RWPE2 (cell line): ENCODE measurements at regions not wholly inside any gene's neighbourhood (a gene's known extent, or its start where the extent isn't known, plus 50 kb on each side); places are given as distances from the start of the nearest gene placed in this dataset.
A peak's percentile ranks its signal among the peaks of the same experiment; 100 is the strongest.

Experiments
- ATAC-seq: fragments of 200-7000 bp; cut with Tn5 transposase; 3 replicates; pipeline ENCODE4 v1.9.1; 2021; ENCODE audit warnings: low read depth
- DNase-seq: peaks from one replicate; pipeline ENCODE4 v3.0.0-alpha.2; 2020; ENCODE audit warnings: low spot score
- H3K27ac ChIP-seq: fragments of 450-650 bp; 2 replicates; pipeline ENCODE4 v1.5.1; 2017; ENCODE audit warnings: mild to moderate bottlenecking; ENCODE audit not compliant: poor library complexity, severe bottlenecking
- H3K27me3 ChIP-seq: fragments of 250-450 bp; sonication (Bioruptor Pico); 2 replicates; pipeline ENCODE4 v1.5.1; 2021; ENCODE audit warnings: mild to moderate bottlenecking, moderate library complexity; ENCODE audit not compliant: insufficient read depth, poor library complexity, severe bottlenecking
- H3K36me3 ChIP-seq: fragments of 250-450 bp; sonication (Bioruptor Pico); 2 replicates; pipeline ENCODE4 v1.5.1; 2020; ENCODE audit warnings: low read depth, mild to moderate bottlenecking, moderate library complexity
- H3K4me1 ChIP-seq: fragments of 250-450 bp; sonication (Bioruptor Pico); 2 replicates; pipeline ENCODE4 v1.5.1; 2021; ENCODE audit warnings: mild to moderate bottlenecking, moderate library complexity; ENCODE audit not compliant: insufficient read depth, poor library complexity, severe bottlenecking
- H3K4me3 ChIP-seq: fragments of 250-450 bp; sonication (Bioruptor Pico); 2 replicates; pipeline ENCODE4 v1.5.1; 2021; ENCODE audit warnings: mild to moderate bottlenecking, moderate library complexity; ENCODE audit not compliant: severe bottlenecking
- H3K9me3 ChIP-seq: fragments of 250-450 bp; sonication (Bioruptor Pico); 2 replicates; pipeline ENCODE4 v1.5.1; 2021; ENCODE audit warnings: mild to moderate bottlenecking, moderate library complexity; ENCODE audit not compliant: severe bottlenecking
- CTCF ChIP-seq: fragments of 450-650 bp; IDR thresholded peaks from one replicate; pipeline ENCODE4 v1.5.1; 2017; ENCODE audit warnings: mild to moderate bottlenecking, moderate library complexity; ENCODE audit not compliant: poor library complexity, severe bottlenecking

GRCh38 chr11:87726506-87726905, 448.7 kb downstream of the RAB38 start:
- H3K27ac ChIP-seq, result no peak overlapping the region
- H3K9me3 ChIP-seq, result no peaks in the 10 kb centered on the region
- no peak for TF ChIP-seq CTCF
- H3K36me3 ChIP-seq, result no peaks in the 10 kb centered on the region
- H3K27me3 ChIP-seq, result no peaks in the 10 kb centered on the region
- no peak overlapping the region for H3K4me3 ChIP-seq
- no peak for DNase-seq
- no peaks in the 10 kb centered on the region for H3K4me1 ChIP-seq
- no peak for ATAC-seq

- Histone ChIP-seq H3K4me3 (no peak overlapping the region), H3K27me3 (no peaks in the 10 kb centered on the region), H3K36me3 (no peaks in the 10 kb centered on the region), H3K4me1 (no peaks in the 10 kb centered on the region), H3K27ac (no peak overlapping the region), H3K9me3 (no peaks in the 10 kb centered on the region)
- no peak for ATAC-seq
- no peak for DNase-seq
- no peak for TF ChIP-seq CTCF
Observed at GRCh38 chr11:87724358-87724757, 450.9 kb downstream of the RAB38 start.

- DNase-seq (no peak), ATAC-seq (no peak)
- H3K27me3 ChIP-seq, result no peaks in the 10 kb centered on the region
- no peak overlapping the region for H3K27ac ChIP-seq
- no peaks in the 10 kb centered on the region for H3K4me1 ChIP-seq
- TF ChIP-seq CTCF, result peak; percentile 73
- H3K4me3 ChIP-seq, result no peak overlapping the region
- H3K9me3 ChIP-seq, result no peaks in the 10 kb centered on the region
- no peaks in the 10 kb centered on the region for H3K36me3 ChIP-seq
Observed at GRCh38 chr11:87722756-87723565, 452.3 kb downstream of the RAB38 start.

- no peak overlapping the region for H3K27ac ChIP-seq
- H3K27me3 ChIP-seq, result no peaks in the 10 kb centered on the region
- H3K4me3 ChIP-seq, result no peak overlapping the region
- H3K9me3 ChIP-seq, result no peaks in the 10 kb centered on the region
- ATAC-seq (no peak), DNase-seq (no peak)
- H3K4me1 ChIP-seq, result no peaks in the 10 kb centered on the region
- TF ChIP-seq CTCF, result no peak
- no peaks in the 10 kb centered on the region for H3K36me3 ChIP-seq
Observed at GRCh38 chr11:87719326-87720073, 455.7 kb downstream of the RAB38 start.
